IMR-90 (cell line): ENCODE measurements at regions not wholly inside any gene's neighbourhood (a gene's known extent, or its start where the extent isn't known, plus 50 kb on each side); places are given as distances from the start of the nearest gene placed in this dataset.
A peak's percentile ranks its signal among the peaks of the same experiment; 100 is the strongest.

Experiments
- ATAC-seq: fragments of 200-7000 bp; cut with Tn5 transposase; 2 replicates; pipeline ENCODE4 v1.9.1; 2020; ENCODE audit warnings: low read depth, mild to moderate bottlenecking, moderate library complexity
- BruUV-seq: library from RNA; stranded (reverse); fragments of 400-500 nt; replicated peaks from 2 replicates; lab custom pipeline; 2021; lab: Mats Ljungman, UMichigan
- CTCF ChIA-PET: fragments of 300-600 bp; formaldehyde crosslinking; extraction: SDS; loops from one replicate; lab custom pipeline; 2021; ENCODE audit warnings: antibody characterized with exemption; lab: Yijun Ruan, JAX
- POLR2A ChIA-PET: fragments of 300-600 bp; sonication (Branson Sonifier 250); formaldehyde crosslinking; loops from one replicate; lab custom pipeline; 2022; ENCODE audit warnings: antibody characterized with exemption; ENCODE audit not compliant: unreplicated experiment; lab: Charles Lee
- DNase-seq: peaks from one replicate; pipeline ENCODE4 v3.0.0; 2013
- H2AFZ ChIP-seq: replicated peaks from 2 replicates; pipeline ENCODE3; 2013; ENCODE audit warnings: low read length, mild to moderate bottlenecking; ENCODE audit not compliant: poor library complexity
- H2AK5ac ChIP-seq: 2 replicates; pipeline ENCODE4 v1.6.1; 2013; ENCODE audit warnings: low read depth, low read length, inconsistent platforms
- H2AK9ac ChIP-seq: replicated peaks from 2 replicates; pipeline ENCODE3; 2013; ENCODE audit warnings: mild to moderate bottlenecking, low read depth, low read length, moderate library complexity; ENCODE audit not compliant: poor library complexity
- H2BK120ac ChIP-seq: 2 replicates; pipeline ENCODE4 v1.6.1; 2013; ENCODE audit warnings: low read depth, low read length, inconsistent platforms
- H2BK15ac ChIP-seq: 3 replicates; pipeline ENCODE4 v1.6.1; 2013; ENCODE audit warnings: low read depth, low read length, inconsistent platforms
- H2BK20ac ChIP-seq: 2 replicates; pipeline ENCODE4 v1.6.1; 2013; ENCODE audit warnings: low read depth, mild to moderate bottlenecking, inconsistent platforms, low read length, moderate library complexity
- H2BK5ac ChIP-seq: 2 replicates; pipeline ENCODE4 v1.6.1; 2013; ENCODE audit warnings: mild to moderate bottlenecking, low read depth, low read length, inconsistent platforms; ENCODE audit not compliant: poor library complexity, severe bottlenecking
- H3K14ac ChIP-seq: replicated peaks from 2 replicates; pipeline ENCODE4 v1.6.1; 2013; ENCODE audit warnings: low read depth, low read length, inconsistent platforms
- H3K18ac ChIP-seq: 2 replicates; pipeline ENCODE4 v1.6.1; 2013; ENCODE audit warnings: low read depth, low read length, control low read depth
- H3K23ac ChIP-seq: 2 replicates; pipeline ENCODE4 v1.6.1; 2013; ENCODE audit warnings: low read depth, low read length, inconsistent platforms
- H3K27ac ChIP-seq: 2 replicates; pipeline ENCODE4 v1.5.1; 2013; ENCODE audit warnings: mild to moderate bottlenecking, control low read depth, low read length; ENCODE audit not compliant: insufficient read depth
- H3K27me3 ChIP-seq: 2 replicates; pipeline ENCODE4 v1.6.1; 2013; ENCODE audit warnings: low read length; ENCODE audit not compliant: control insufficient read depth, insufficient read depth
- H3K36me3 ChIP-seq: 2 replicates; pipeline ENCODE4 v1.6.1; 2013; ENCODE audit warnings: low read length, mixed read lengths; ENCODE audit not compliant: control insufficient read depth, insufficient read depth
- H3K4ac ChIP-seq: 2 replicates; pipeline ENCODE4 v1.6.1; 2013; ENCODE audit warnings: low read depth, low read length, inconsistent platforms
- H3K4me1 ChIP-seq: 2 replicates; pipeline ENCODE4 v1.6.1; 2013; ENCODE audit warnings: low read length, mixed read lengths; ENCODE audit not compliant: control insufficient read depth, insufficient read depth
- H3K4me2 ChIP-seq: 2 replicates; pipeline ENCODE4 v1.6.1; 2013; ENCODE audit warnings: low read depth, mild to moderate bottlenecking, control low read depth, low read length, moderate library complexity
- H3K4me3 ChIP-seq: 2 replicates; pipeline ENCODE4 v1.5.1; 2013; ENCODE audit warnings: low read depth, mild to moderate bottlenecking, control low read depth, low read length, moderate library complexity; ENCODE audit not compliant: insufficient read depth
- H3K56ac ChIP-seq: 2 replicates; pipeline ENCODE4 v1.6.1; 2013; ENCODE audit warnings: low read length, inconsistent platforms; ENCODE audit not compliant: insufficient read depth; ENCODE audit errors: extremely low read depth
- H3K79me1 ChIP-seq, 2 experiments: 2 replicates each; pipeline ENCODE4 v1.6.1; 2013; ENCODE audit warnings: low read length in 2 of 2, inconsistent platforms in 1 of 2, low read depth in 1 of 2
- H3K9ac ChIP-seq: 2 replicates; pipeline ENCODE4 v1.6.1; 2013; ENCODE audit warnings: low read depth, low read length, control low read depth
- H3K9me1 ChIP-seq: 2 replicates; pipeline ENCODE4 v1.6.1; 2013; ENCODE audit warnings: low read length, inconsistent platforms; ENCODE audit not compliant: insufficient read depth
- H3K9me3 ChIP-seq: 2 replicates; pipeline ENCODE4 v1.6.1; 2013; ENCODE audit warnings: low read length; ENCODE audit not compliant: control insufficient read depth, insufficient read depth
- H4K20me1 ChIP-seq: 2 replicates; pipeline ENCODE4 v1.6.1; 2013; ENCODE audit warnings: low read length, inconsistent platforms; ENCODE audit not compliant: insufficient read depth
- H4K5ac ChIP-seq: 2 replicates; pipeline ENCODE4 v1.6.1; 2013; ENCODE audit warnings: mild to moderate bottlenecking, low read depth, low read length, control low read depth
- H4K8ac ChIP-seq, 2 experiments: 2 replicates each; pipeline ENCODE4 v1.6.1; 2013; ENCODE audit warnings: low read depth in 2 of 2, low read length in 2 of 2, control low read depth in 1 of 2, inconsistent platforms in 1 of 2
- H4K91ac ChIP-seq: 2 replicates; pipeline ENCODE4 v1.6.1; 2013; ENCODE audit warnings: low read depth, low read length, inconsistent platforms; ENCODE audit not compliant: insufficient read depth
- CEBPB ChIP-seq: IDR thresholded peaks from 2 replicates; pipeline ENCODE4 v1.6.1; 2012; ENCODE audit warnings: low read depth, low read length, improper control_type of control experiment
- MAFK ChIP-seq: IDR thresholded peaks from 2 replicates; pipeline ENCODE4 v1.6.1; 2012; ENCODE audit warnings: low read depth, low read length, improper control_type of control experiment
- WGBS, 2 experiments: methylation state at CpG; one replicate each; pipeline versions ENCODE4 v1.1.5 to v1.1.7; 2013; ENCODE audit warnings: missing lambda C conversion rate in 2 of 2; ENCODE audit not compliant: insufficient read length in 1 of 2; ENCODE audit errors: extremely low coverage in 2 of 2; 5-methylcytosine and 5-hydroxymethylcytosine counted together
- dilution Hi-C: fragments of 300-500 bp; cut with HindIII; formaldehyde crosslinking; loops from one replicate; pipeline ENCODE4 v1.14.3; 2018; ENCODE audit warnings: low sequenced_read_pairs; ENCODE audit not compliant: unreplicated experiment
- in situ Hi-C: fragments of 300-500 bp; cut with MboI; formaldehyde crosslinking; loops from 3 replicates; pipeline ENCODE4 v1.14.3; 2019; ENCODE audit warnings: low sequenced_read_pairs, inconsistent platforms, mixed read lengths
- intact Hi-C: fragments of 100-400 bp; cut with micrococcal nuclease; formaldehyde crosslinking; loops from 2 replicates; pipeline ENCODE4 v1.10.0; 2022

DNA sequence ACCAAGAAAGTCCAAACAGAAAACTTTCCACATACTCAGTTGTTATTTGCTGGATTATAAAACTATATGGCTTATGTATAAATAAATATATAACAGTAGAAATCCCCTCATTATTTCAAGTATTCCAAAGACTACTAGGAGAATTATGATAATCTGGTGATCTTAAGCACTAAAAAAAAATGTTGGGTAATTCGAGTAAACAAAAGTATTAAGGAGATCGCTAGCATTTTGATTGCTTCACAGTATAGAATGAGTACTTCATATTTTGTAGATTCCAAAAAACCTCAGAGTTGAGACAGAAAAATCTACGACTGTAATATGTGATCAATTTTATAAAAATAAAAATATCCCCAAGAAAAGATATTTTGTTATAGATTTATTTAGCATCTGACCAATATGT lies 236.4 kb upstream of the TENT5A start:
- Histone ChIP-seq H4K20me1 (no peaks in the 10 kb centered on the region), H3K18ac (no peak overlapping the region; the same call in 1 of the 2 replicates), H3K9ac (no peak overlapping the region), H3K9me1 (no peaks in the 10 kb centered on the region), H3K79me1 (no peaks in the 10 kb centered on the region), H3K4me1 (peaks cover 2% of the 10 kb centered on the region; the same call in 1 of the 2 replicates), H3K27ac (no peak overlapping the region), H3K56ac (no peak overlapping the region), H3K4me3 (no peak overlapping the region), H4K91ac (no peak overlapping the region), H2AK5ac (no peak overlapping the region), H3K36me3 (no peaks in the 10 kb centered on the region), H2BK20ac (no peak overlapping the region), H3K4me2 (no peak overlapping the region), H2AFZ (no peak overlapping the region), H4K5ac (no peak overlapping the region), H2BK5ac (no peak overlapping the region), H3K14ac (no peak overlapping the region), H4K8ac (no peak overlapping the region), H2BK120ac (no peak overlapping the region), H2BK15ac (no peak overlapping the region), H3K23ac (no peak overlapping the region), H2AK9ac (no peak overlapping the region), H3K27me3 (no peaks in the 10 kb centered on the region), H3K9me3 (no peaks in the 10 kb centered on the region), H3K4ac (no peak overlapping the region)
- no CpG with 5 or more reads among the region's 3 CpGs for WGBS, 2 experiments
- BruUV-seq: no TSS peak
- intact Hi-C loops: no loop called here
- TF ChIP-seq MAFK (no peak), CEBPB (0 out of 2 replicates have a peak, but pooled peaks have one; percentile 4)
- ATAC-seq: no peak
- CTCF ChIA-PET: interaction anchor here (1.2 kb wide), 1 partner anchor 8 kb away, joined by 3 read pairs; no protein-coding TSS in a partner anchor
- dilution Hi-C loops: no loop called here
- POLR2A ChIA-PET: no interaction called here
- in situ Hi-C loops: no loop called here
- DNase-seq: no peak
